OCI-LY7 (cell line): ENCODE measurements at regions not wholly inside any gene's neighbourhood (a gene's known extent, or its start where the extent isn't known, plus 50 kb on each side); places are given as distances from the start of the nearest gene placed in this dataset.
"Not testable (repeated sequence)": the region's sequence is repeated elsewhere in the genome, so short reads cannot be mapped to it uniquely, and the experiment has no call there.

ENCODE experiments used
- CTCF ChIP-seq: fragments of 200-600 bp; sonication (generic); conservative IDR thresholded peaks from 2 replicates; pipeline ENCODE4 v1.5.1; 2014; ENCODE audit warnings: mild to moderate bottlenecking, antibody characterized with exemption, low read length, moderate library complexity, mixed read lengths
- EZH2phosphoT487 ChIP-seq: fragments of 200-600 bp; sonication (generic); IDR thresholded peaks from 2 replicates; pipeline ENCODE4 v1.6.1; 2018; ENCODE audit warnings: low read depth, borderline replicate concordance, mild to moderate bottlenecking, mixed run types, antibody characterized with exemption, low read length, moderate library complexity, mixed read lengths

GRCh38 chr4:167896260-167896659 is 196.1 kb upstream of the ANXA10 start:
- TF ChIP-seq CTCF, EZH2phosphoT487: not testable (repeated sequence)
